ENCODE measurements at regions not wholly inside any gene's neighbourhood (a gene's known extent, or its start where the extent isn't known, plus 50 kb on each side); places are given as distances from the start of the nearest gene placed in this dataset.

DNA sequence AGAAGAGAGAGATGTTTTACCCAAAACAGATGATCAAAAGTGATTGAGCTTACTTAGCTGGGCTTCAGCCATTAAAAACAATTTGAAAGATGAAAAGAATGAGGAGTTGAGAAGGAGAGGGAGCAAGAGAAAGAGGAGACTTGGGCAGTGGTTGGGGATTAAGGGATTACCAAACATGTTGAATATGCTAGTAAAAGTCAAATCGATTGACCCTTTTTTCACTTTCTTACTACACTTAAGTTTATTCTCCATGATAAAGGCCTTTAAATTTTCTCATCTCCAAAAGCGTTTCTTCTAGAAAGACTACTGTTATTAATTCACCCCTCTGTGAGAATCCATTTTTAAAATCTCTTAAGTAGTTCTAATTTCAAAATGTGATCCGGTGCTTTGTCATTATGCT, 1254.0 kb upstream of the PHF14 start:
- TF ChIP-seq, protein P1, sequence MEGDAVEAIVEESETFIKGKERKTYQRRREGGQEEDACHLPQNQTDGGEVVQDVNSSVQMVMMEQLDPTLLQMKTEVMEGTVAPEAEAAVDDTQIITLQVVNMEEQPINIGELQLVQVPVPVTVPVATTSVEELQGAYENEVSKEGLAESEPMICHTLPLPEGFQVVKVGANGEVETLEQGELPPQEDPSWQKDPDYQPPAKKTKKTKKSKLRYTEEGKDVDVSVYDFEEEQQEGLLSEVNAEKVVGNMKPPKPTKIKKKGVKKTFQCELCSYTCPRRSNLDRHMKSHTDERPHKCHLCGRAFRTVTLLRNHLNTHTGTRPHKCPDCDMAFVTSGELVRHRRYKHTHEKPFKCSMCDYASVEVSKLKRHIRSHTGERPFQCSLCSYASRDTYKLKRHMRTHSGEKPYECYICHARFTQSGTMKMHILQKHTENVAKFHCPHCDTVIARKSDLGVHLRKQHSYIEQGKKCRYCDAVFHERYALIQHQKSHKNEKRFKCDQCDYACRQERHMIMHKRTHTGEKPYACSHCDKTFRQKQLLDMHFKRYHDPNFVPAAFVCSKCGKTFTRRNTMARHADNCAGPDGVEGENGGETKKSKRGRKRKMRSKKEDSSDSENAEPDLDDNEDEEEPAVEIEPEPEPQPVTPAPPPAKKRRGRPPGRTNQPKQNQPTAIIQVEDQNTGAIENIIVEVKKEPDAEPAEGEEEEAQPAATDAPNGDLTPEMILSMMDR (conservative IDR thresholded peaks at IDR 0.05; ENCODE audit: low read depth, low read length): no peak
- no peak for TF ChIP-seq ELK1 (IDR thresholded peaks at IDR 0.05; ENCODE audit: borderline replicate concordance, low read depth, low read length)
- no peak for TF ChIP-seq POLR2A (IDR thresholded peaks at IDR 0.05; ENCODE audit: low read depth, low read length)
- no peak for TF ChIP-seq CEBPB (IDR thresholded peaks at IDR 0.05; ENCODE audit: low read depth, low read length)
- TF ChIP-seq SMC3 (IDR thresholded peaks at IDR 0.05; ENCODE audit: low read depth, low read length): no peak
- TF ChIP-seq RFX5 (IDR thresholded peaks at IDR 0.05; ENCODE audit: low read depth, low read length): no peak
- no peak for TF ChIP-seq RCOR1 (IDR thresholded peaks at IDR 0.05; ENCODE audit: insufficient replicate concordance, low read length)
- no peak for TF ChIP-seq MAZ (IDR thresholded peaks at IDR 0.05; ENCODE audit: borderline replicate concordance, low read depth, low read length)
- no peak for TF ChIP-seq MXI1 (IDR thresholded peaks at IDR 0.05; ENCODE audit: borderline replicate concordance, low read depth, low read length)
- no peak for TF ChIP-seq MAFK (IDR thresholded peaks at IDR 0.05; ENCODE audit: low read depth, low read length)

All from IMR-90 (cell line).